ENCODE measurements at regions not wholly inside any gene's neighbourhood (a gene's known extent, or its start where the extent isn't known, plus 50 kb on each side); places are given as distances from the start of the nearest gene placed in this dataset.

GRCh38 chr18:76233876-76234675, 261.0 kb downstream of the ZNF516 start:
- Histone ChIP-seq H3K9me3 (ENCODE audit: low read depth) (no peaks in the 10 kb centered on the region), H3K4me1 (ENCODE audit: low read depth) (no peaks in the 10 kb centered on the region), H3K4me3 (no peak overlapping the region), H3K27ac (no peak overlapping the region), H3K36me3 (no peaks in the 10 kb centered on the region), H3K27me3 (no peaks in the 10 kb centered on the region)
- no peak for DNase-seq (ENCODE audit: low read depth in 1 of 2, low spot score in 1 of 2)
- TF ChIP-seq CTCF (IDR thresholded peaks at IDR 0.05; ENCODE audit: low read depth, low read length), result no peak

GRCh38 chr18:76233406-76233805, 261.6 kb downstream of the ZNF516 start:
- no peaks in the 10 kb centered on the region for H3K36me3 ChIP-seq
- H3K9me3 ChIP-seq (ENCODE audit: low read depth), result no peaks in the 10 kb centered on the region
- no peak overlapping the region for H3K27ac ChIP-seq
- TF ChIP-seq CTCF (IDR thresholded peaks at IDR 0.05; ENCODE audit: low read depth, low read length), result no peak
- no peaks in the 10 kb centered on the region for H3K27me3 ChIP-seq
- H3K4me3 ChIP-seq, result no peak overlapping the region
- no peaks in the 10 kb centered on the region for H3K4me1 ChIP-seq (ENCODE audit: low read depth)
- no peak for DNase-seq (ENCODE audit: low read depth in 1 of 2, low spot score in 1 of 2)

GRCh38 chr18:76232779-76233178, 262.3 kb downstream of the ZNF516 start:
- Histone ChIP-seq H3K36me3 (no peaks in the 10 kb centered on the region), H3K27ac (no peak overlapping the region), H3K4me1 (ENCODE audit: low read depth) (no peaks in the 10 kb centered on the region), H3K9me3 (ENCODE audit: low read depth) (no peaks in the 10 kb centered on the region), H3K4me3 (no peak overlapping the region), H3K27me3 (no peaks in the 10 kb centered on the region)
- DNase-seq (ENCODE audit: low read depth in 1 of 2, low spot score in 1 of 2), result no peak
- no peak for TF ChIP-seq CTCF (IDR thresholded peaks at IDR 0.05; ENCODE audit: low read depth, low read length)

- no peak for TF ChIP-seq CTCF (IDR thresholded peaks at IDR 0.05; ENCODE audit: low read depth, low read length)
- Histone ChIP-seq H3K4me1 (ENCODE audit: low read depth) (no peaks in the 10 kb centered on the region), H3K27me3 (no peaks in the 10 kb centered on the region), H3K4me3 (no peak overlapping the region), H3K27ac (no peak overlapping the region), H3K9me3 (ENCODE audit: low read depth) (no peaks in the 10 kb centered on the region), H3K36me3 (no peaks in the 10 kb centered on the region)
- DNase-seq (ENCODE audit: low read depth in 1 of 2, low spot score in 1 of 2), result no peak
These were observed 263.0 kb downstream of the ZNF516 start for GRCh38 chr18:76232010-76232409.

- no peak for TF ChIP-seq CTCF (IDR thresholded peaks at IDR 0.05; ENCODE audit: low read depth, low read length)
- no peak overlapping the region for H3K4me3 ChIP-seq
- no peak for DNase-seq (ENCODE audit: low read depth in 1 of 2, low spot score in 1 of 2)
- no peaks in the 10 kb centered on the region for H3K36me3 ChIP-seq
- no peak overlapping the region for H3K27ac ChIP-seq
- no peaks in the 10 kb centered on the region for H3K9me3 ChIP-seq (ENCODE audit: low read depth)
- H3K4me1 ChIP-seq (ENCODE audit: low read depth), result no peaks in the 10 kb centered on the region
- no peaks in the 10 kb centered on the region for H3K27me3 ChIP-seq
These were observed 263.6 kb downstream of the ZNF516 start for GRCh38 chr18:76231402-76231801.
